ENCODE measurements at regions not wholly inside any gene's neighbourhood (a gene's known extent, or its start where the extent isn't known, plus 50 kb on each side); places are given as distances from the start of the nearest gene placed in this dataset.

GRCh38 chr13:44241638-44242037, 132.0 kb upstream of the SERP2 start:
- no peak for ATAC-seq
- Histone ChIP-seq H3K27me3 (ENCODE audit: control insufficient read depth, insufficient read depth, low read length) (no peaks in the 10 kb centered on the region), H3K9me3 (ENCODE audit: control insufficient read depth, insufficient read depth, low read length) (no peaks in the 10 kb centered on the region), H3K4me1 (ENCODE audit: control insufficient read depth, insufficient read depth, low read length) (peaks cover 4% of the 10 kb centered on the region), H3K36me3 (ENCODE audit: control insufficient read depth, insufficient read depth, low read length) (no peaks in the 10 kb centered on the region), H3K27ac (ENCODE audit: low read length) (no peak overlapping the region), H3K4me3 (ENCODE audit: low read length) (no peak overlapping the region)
- H3K36me3 Mint-ChIP-seq: no peaks in the 10 kb centered on the region
- no peak overlapping the region for H3K4me3 Mint-ChIP-seq
- no peak for DNase-seq
- WGBS (ENCODE audit: insufficient coverage): 78% methylated on average over 6 of the region's 6 CpGs
- peaks cover 0 to 5% of the 10 kb centered on the region in 2 donors for H3K27me3 Mint-ChIP-seq (ENCODE audit: low read depth in 2 of 2)
- H3K4me1 Mint-ChIP-seq: peaks cover 7 to 21% of the 10 kb centered on the region in 2 donors
- TF ChIP-seq CTCF (IDR thresholded peaks at IDR 0.05): no peak
- H3K9me3 Mint-ChIP-seq: no peaks in the 10 kb centered on the region
- no peak overlapping the region for H3K27ac Mint-ChIP-seq
- intact Hi-C loops (cut with micrococcal nuclease): no loop called here

- no peaks in the 10 kb centered on the region for H3K4me1 ChIP-seq (ENCODE audit: control insufficient read depth, insufficient read depth, low read length)
- 93% methylated on average over 3 of the region's 3 CpGs for WGBS (ENCODE audit: insufficient coverage)
- no peaks in the 10 kb centered on the region for H3K9me3 ChIP-seq (ENCODE audit: control insufficient read depth, insufficient read depth, low read length)
- peak overlapping the region in 1 of 2 donors; percentile 56 for H3K27ac Mint-ChIP-seq
- DNase-seq (no peak), ATAC-seq (no peak)
- peaks cover 0 to 12% of the 10 kb centered on the region in 2 donors for H3K4me1 Mint-ChIP-seq
- no peaks in the 10 kb centered on the region for H3K36me3 ChIP-seq (ENCODE audit: control insufficient read depth, insufficient read depth, low read length)
- H3K36me3 Mint-ChIP-seq: no peaks in the 10 kb centered on the region
- no peaks in the 10 kb centered on the region for H3K27me3 ChIP-seq (ENCODE audit: control insufficient read depth, insufficient read depth, low read length)
- H3K9me3 Mint-ChIP-seq: no peaks in the 10 kb centered on the region
- intact Hi-C loops (cut with micrococcal nuclease): no loop called here
- H3K27me3 Mint-ChIP-seq (ENCODE audit: low read depth in 2 of 2): peaks cover 0 to 5% of the 10 kb centered on the region in 2 donors
- H3K4me3 ChIP-seq (ENCODE audit: low read length): no peak overlapping the region
- no peak overlapping the region for H3K27ac ChIP-seq (ENCODE audit: low read length)
- no peak for TF ChIP-seq CTCF (IDR thresholded peaks at IDR 0.05)
- H3K4me3 Mint-ChIP-seq: no peak overlapping the region
Observed at GRCh38 chr13:44242766-44243165, 130.9 kb upstream of the SERP2 start.

DNA sequence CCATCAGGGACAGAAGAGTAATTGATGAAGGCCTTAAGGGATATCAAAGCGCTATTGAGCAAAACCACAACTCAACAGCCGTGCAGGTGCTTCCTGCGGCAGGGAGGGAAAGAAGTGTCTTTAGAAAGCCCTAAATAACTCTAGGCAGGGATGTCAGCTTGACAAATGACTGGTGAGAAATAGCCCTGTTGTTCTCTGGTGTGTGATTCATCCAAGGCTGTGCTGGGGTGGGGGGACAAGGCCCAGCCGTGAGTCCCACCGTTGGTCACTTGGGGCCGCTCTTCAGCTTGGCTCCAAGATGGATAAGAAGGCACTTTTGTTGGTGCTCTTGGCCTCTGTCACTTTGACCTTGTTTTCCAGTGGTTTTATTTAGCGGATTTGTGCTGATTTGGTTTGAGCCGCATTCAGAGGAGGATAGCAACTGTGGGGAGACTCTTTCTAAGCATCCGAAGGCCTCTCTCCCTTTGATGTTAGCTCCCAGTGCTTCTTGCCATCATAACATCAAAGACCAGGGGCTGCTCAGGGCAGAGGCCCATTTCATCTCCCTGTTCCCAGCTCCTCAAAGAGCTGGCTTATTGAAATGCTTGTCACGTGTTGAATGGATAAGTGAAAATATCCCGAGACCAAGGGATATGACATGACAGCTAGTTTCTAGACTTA, 130.3 kb upstream of the SERP2 start:
- ATAC-seq: peak; percentile 78 to 81 (median 78)
- no peak for TF ChIP-seq CTCF (IDR thresholded peaks at IDR 0.05)
- Histone ChIP-seq H3K27me3 (ENCODE audit: control insufficient read depth, insufficient read depth, low read length) (no peaks in the 10 kb centered on the region), H3K9me3 (ENCODE audit: control insufficient read depth, insufficient read depth, low read length) (no peaks in the 10 kb centered on the region), H3K4me1 (ENCODE audit: control insufficient read depth, insufficient read depth, low read length) (no peaks in the 10 kb centered on the region), H3K36me3 (ENCODE audit: control insufficient read depth, insufficient read depth, low read length) (no peaks in the 10 kb centered on the region), H3K4me3 (ENCODE audit: low read length) (no peak overlapping the region), H3K27ac (ENCODE audit: low read length) (no peak overlapping the region)
- H3K4me1 Mint-ChIP-seq: peaks cover 0 to 10% of the 10 kb centered on the region in 2 donors
- peaks cover 0 to 5% of the 10 kb centered on the region in 2 donors for H3K27me3 Mint-ChIP-seq (ENCODE audit: low read depth in 2 of 2)
- intact Hi-C loops (cut with micrococcal nuclease): no loop called here
- peak overlapping the region in 1 of 2 donors; percentile 56 for H3K27ac Mint-ChIP-seq
- H3K4me3 Mint-ChIP-seq: no peak overlapping the region
- 30% methylated on average over 11 of the region's 11 CpGs for WGBS (ENCODE audit: insufficient coverage)
- H3K9me3 Mint-ChIP-seq: no peaks in the 10 kb centered on the region
- peak in 1 of 2 donors; percentile 35 for DNase-seq
- no peaks in the 10 kb centered on the region for H3K36me3 Mint-ChIP-seq

- TF ChIP-seq CTCF (IDR thresholded peaks at IDR 0.05): no peak
- H3K9me3 ChIP-seq (ENCODE audit: control insufficient read depth, insufficient read depth, low read length): no peaks in the 10 kb centered on the region
- H3K27ac Mint-ChIP-seq: no peak overlapping the region
- H3K27ac ChIP-seq (ENCODE audit: low read length): no peak overlapping the region
- peaks cover 0 to 7% of the 10 kb centered on the region in 2 donors for H3K4me1 Mint-ChIP-seq
- intact Hi-C loops (cut with micrococcal nuclease): no loop called here
- H3K36me3 ChIP-seq (ENCODE audit: control insufficient read depth, insufficient read depth, low read length): no peaks in the 10 kb centered on the region
- H3K9me3 Mint-ChIP-seq: no peaks in the 10 kb centered on the region
- DNase-seq (no peak), ATAC-seq (no peak)
- H3K4me3 ChIP-seq (ENCODE audit: low read length): no peak overlapping the region
- H3K27me3 Mint-ChIP-seq (ENCODE audit: low read depth in 2 of 2): peaks cover 0 to 5% of the 10 kb centered on the region in 2 donors
- no peaks in the 10 kb centered on the region for H3K27me3 ChIP-seq (ENCODE audit: control insufficient read depth, insufficient read depth, low read length)
- no peak overlapping the region for H3K4me3 Mint-ChIP-seq
- no peaks in the 10 kb centered on the region for H3K36me3 Mint-ChIP-seq
- H3K4me1 ChIP-seq (ENCODE audit: control insufficient read depth, insufficient read depth, low read length): no peaks in the 10 kb centered on the region
- WGBS (ENCODE audit: insufficient coverage): 96% methylated on average over 6 of the region's 6 CpGs
Observed at GRCh38 chr13:44244288-44244687, 129.3 kb upstream of the SERP2 start.
